ENCODE measurements at regions not wholly inside any gene's neighbourhood (a gene's known extent, or its start where the extent isn't known, plus 50 kb on each side); places are given as distances from the start of the nearest gene placed in this dataset.

DNA sequence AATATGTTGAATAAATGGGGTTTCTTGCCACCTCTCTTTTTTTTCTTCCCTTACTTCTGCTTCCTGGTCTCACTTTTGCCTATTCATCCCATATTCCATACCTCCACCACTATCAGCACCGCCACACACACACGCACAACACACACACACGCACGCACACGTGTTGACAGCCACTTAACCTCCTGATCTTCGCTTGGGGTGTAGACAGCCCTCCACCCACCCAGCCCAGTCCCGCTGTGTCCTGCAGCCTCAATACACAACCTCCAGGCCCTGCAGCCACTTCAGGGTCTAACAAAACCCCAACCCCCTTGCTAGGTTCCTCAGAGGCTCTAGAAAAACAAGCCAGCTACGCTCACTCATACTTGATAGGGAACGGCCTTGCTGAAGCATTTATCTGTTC, 72.3 kb downstream of the LINC00237 start:
- no peak for DNase-seq (ENCODE audit: low read depth in 2 of 2)

DNA sequence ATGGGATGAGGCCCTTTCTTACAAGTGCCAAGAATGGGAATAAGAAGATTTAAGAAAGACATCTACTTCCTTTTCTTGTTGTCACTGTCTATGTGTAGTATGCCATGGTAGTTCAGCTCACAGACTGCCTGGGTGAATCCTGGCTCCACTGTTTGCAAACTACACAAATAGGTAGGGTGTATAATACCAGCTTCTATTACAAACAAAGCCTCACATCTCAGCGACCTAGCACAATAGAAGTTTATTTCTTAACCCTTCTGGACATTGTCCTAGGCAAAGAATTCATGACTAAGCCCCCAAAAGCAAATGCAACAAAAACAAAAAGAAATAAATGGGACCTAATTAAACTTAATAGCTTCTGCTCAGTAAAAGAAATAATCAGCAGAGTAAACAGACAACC, 74.5 kb downstream of the LINC00237 start:
- no peak for DNase-seq (ENCODE audit: low read depth in 2 of 2)

DNA sequence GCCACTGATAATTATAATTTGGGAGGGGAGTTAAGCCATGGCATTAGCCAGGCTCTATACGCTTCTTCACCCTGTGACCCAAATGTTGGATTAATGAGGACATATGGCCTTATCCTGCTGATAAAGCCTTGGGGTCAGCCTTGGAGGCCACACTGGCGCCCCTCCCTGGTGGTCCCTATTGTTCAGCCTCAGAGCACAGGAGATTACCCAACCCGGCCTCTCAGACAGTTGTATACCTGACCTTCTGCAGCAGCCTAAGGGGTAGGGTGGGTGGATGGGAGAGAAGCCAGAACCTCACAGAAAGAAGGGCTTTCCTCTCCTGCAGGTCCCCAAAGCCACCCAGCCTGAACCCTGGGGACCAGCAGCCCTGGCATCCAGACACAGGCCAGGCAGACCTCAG, 76.8 kb downstream of the LINC00237 start:
- no peak for DNase-seq (ENCODE audit: low read depth in 2 of 2)

DNA sequence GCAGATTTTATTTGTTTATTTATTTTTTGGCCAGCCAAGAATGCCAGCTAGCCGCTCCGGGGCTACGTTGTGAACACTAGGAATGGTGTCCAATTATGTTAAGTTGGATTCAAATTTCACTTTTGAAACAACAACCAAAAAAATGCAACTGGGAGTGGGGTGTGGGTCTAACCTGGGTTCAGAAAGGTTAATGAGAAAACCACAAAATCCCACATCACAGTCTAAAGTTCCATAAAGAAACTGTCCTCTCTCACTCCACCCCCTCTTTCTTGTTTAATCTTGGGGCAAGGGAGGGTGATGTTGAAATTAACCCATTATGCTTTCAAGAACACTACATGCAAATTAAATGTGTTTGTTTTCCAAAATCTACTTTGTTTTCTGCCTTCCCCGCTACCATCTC, 77.2 kb downstream of the LINC00237 start:
- no peak for DNase-seq (ENCODE audit: low read depth in 2 of 2)

- DNase-seq (ENCODE audit: low read depth in 2 of 2) = no peak
Measured at GRCh38 chr20:21028436-21028835, 77.7 kb downstream of the LINC00237 start.

DNA sequence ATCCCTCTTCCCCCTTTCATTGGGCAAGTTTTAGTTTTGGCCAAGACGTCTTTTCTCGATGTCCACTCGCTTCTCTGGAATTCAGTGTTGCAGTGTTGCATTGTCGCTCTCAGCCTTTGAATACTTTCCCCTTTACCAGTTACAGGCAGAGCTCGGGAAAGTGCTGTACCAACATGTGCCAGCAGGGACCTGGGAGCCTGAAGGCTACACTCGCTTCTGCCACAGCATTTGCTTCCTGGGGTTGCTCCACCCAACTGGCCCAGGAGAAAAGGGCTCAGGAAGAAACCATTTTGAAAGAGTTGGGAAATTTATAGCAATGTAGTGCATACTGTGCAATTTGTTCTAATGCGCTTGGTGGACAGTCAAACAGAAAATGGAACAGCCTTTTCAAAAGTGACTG, 78.6 kb downstream of the LINC00237 start:
- DNase-seq (ENCODE audit: low read depth in 2 of 2) = no peak

DNA sequence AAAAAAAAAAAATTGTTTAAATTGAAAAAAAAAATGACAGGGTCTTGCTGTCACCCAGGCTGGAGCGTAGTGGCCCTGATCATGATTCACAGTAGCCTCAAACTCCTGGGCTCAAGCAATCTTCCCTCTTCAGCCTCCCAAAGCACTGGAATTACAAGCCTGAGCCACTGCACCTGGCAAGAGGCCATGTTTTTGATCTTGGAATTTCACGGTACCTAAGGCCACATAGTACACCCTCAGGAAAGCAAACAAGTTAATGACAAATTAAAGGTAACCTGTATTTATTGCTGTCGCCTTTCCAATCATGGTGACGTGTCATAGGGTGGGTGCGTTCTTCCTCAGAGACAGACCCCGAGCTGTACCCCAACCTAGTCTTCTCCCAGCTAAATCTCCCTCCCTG, 79.2 kb downstream of the LINC00237 start:
- no peak for DNase-seq (ENCODE audit: low read depth in 2 of 2)

DNA sequence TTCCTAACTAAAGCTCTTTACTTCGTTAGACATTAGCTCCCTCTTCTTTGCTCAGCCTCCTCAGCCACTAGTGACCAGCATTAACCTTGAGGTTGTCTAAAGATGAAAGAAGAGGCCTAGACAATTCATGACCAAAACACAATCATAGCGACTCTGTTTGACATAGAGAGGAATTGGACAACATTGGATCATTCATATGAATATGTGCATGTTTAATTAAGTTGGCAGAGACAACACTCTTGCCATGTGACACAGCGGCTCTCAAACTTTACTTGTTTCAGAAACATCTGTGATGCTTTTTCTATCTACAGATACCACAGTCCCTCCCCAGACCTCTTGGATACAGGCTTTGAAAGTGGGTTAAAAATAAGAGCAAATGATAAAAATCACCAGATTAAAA, 81.7 kb downstream of the LINC00237 start:
- no peak for DNase-seq (ENCODE audit: low read depth in 2 of 2)

- no peak for DNase-seq (ENCODE audit: low read depth in 2 of 2)
Measured at GRCh38 chr20:21022925-21023324, 83.2 kb downstream of the LINC00237 start.

- no peak for DNase-seq (ENCODE audit: low read depth in 2 of 2)
Measured at GRCh38 chr20:21021472-21021790, 84.7 kb downstream of the LINC00237 start.

DNA sequence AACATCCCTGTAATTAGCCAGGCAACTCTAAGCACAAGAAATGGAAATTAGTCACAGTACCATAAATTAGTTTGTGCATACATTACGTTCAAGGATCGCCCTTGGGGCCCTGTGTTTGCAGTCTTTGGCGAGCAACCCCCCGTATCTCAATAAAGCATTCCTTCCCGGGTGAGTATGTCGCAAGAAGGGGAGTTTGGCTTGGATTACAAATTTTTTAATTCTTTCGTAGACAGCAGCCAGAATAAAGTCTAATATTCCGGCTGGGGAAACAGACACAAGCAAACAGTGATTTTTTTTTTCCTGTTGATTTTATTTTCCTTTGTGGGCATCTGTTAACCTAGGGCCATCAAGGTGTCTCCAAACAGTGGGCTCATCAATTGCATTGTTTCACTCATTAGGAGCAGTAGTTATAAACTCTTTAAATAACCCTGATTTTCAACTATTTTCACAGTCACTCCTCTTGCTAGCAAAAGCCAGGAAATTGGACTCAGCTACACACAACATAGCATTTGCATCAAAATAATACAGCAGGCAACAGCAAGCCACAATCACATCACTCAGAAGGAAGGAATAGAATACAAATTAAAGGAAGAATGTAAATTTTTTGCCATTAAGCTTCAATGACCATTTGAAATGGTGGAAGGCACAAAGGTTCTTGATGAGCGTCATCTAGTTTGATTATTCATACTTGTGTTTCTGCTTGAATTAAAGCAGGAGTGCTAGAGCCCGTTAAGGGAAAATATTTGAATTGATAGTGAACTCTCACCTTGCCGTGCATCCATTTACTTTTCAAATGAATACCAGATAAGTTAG, 85.3 kb downstream of the LINC00237 start:
- DNase-seq (ENCODE audit: low read depth in 2 of 2) = no peak

GRCh38 chr20:21019814-21020658, 86.1 kb downstream of the LINC00237 start:
- no peak for DNase-seq (ENCODE audit: low read depth in 2 of 2)

DNA sequence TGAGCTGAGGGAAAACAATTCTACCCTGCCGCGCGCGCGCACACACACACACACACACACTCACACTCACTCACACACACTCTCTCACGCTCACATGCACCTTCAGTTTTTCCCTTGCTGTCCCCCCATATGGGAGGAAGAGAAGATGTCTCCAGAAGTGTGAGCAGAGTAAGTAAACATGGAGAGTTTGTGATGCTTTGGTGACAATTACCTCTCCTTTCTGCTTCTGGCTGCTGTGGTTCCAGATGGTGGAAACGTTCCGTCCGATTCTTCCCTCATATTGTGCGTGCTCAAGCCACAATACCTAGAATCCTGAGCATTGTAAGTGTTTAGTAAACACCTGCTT, 86.7 kb downstream of the LINC00237 start:
- DNase-seq (ENCODE audit: low read depth in 2 of 2) = no peak

- no peak for DNase-seq (ENCODE audit: low read depth in 2 of 2)
Measured at GRCh38 chr20:21018576-21018975, 87.6 kb downstream of the LINC00237 start.

DNA sequence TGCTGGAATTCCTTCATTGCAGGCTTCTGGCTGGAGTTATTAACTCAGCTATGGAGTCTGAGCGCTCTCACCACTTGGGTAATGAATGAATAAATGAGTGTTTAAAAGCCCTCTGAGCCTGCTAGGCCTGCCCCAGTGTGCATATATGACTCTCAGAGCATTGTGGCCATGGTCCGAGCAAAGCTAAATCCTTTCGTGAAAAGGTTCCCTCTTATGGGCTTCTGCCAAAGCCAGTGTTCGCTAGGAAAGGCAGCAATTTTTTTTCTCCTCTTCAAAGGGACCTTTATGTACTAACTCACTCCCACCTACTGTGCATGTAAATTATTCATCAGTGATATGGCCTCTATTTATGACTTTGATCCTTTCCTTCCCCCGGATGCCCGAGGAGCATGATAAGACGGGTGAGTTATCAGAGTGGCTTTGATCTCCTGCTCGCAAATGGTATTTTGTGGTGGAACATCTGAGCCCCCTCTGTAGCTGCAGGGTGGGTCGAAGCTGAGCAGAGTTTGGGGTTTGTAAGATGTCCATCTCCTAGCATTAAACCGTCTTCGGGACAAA, 88.6 kb downstream of the LINC00237 start:
- no peak for DNase-seq (ENCODE audit: low read depth in 2 of 2)

GRCh38 chr20:21016751-21017150, 89.4 kb downstream of the LINC00237 start:
- DNase-seq (ENCODE audit: low read depth in 2 of 2) = no peak

DNA sequence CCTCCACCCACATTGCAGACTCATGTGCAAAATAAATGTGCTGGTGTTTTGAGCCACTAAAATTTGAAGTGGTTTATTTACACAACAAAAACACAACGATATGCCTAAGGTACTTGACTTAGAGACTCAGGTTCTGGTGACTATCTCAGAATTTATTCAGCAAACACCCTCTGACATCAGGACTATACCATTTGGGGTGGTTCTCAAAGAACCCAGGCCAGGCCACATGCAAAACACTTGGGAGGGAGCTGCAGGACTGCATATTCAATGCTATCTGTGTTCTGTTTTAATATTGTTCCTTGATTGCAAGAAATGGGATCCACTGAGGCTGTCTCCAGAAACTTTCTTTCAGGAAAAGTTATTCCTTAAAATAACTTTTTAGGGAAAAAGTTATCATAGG, 91.6 kb downstream of the LINC00237 start:
- DNase-seq (ENCODE audit: low read depth in 2 of 2) = no peak

GRCh38 chr20:21008951-21009350, 97.2 kb downstream of the LINC00237 start:
- no peak for DNase-seq (ENCODE audit: low read depth in 2 of 2)

GRCh38 chr20:21006611-21007010, 99.5 kb downstream of the LINC00237 start:
- DNase-seq (ENCODE audit: low read depth in 2 of 2) = no peak

GRCh38 chr20:21004386-21005076, 101.6 kb downstream of the LINC00237 start:
- no peak for DNase-seq (ENCODE audit: low read depth in 2 of 2)

DNA sequence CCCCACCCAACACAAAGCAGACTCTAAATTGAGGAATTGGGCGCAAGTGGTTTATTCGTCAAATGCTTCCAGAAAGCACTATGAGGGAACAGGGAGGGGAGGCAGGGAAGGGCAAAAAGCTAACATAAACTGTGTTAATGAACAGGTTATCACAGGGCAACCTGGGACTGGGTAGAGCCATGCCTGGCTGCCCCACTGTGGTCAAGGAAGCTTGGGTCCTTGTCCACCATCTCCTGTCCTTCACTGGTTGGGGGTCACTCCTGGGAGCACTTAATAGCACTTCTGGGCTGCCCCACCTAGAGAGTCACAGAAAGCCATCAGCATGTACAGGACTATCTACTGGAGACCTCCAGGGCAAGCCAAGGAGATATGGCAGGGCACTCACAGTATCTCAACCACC, 102.3 kb downstream of the LINC00237 start:
- DNase-seq (ENCODE audit: low read depth in 2 of 2) = no peak

DNA sequence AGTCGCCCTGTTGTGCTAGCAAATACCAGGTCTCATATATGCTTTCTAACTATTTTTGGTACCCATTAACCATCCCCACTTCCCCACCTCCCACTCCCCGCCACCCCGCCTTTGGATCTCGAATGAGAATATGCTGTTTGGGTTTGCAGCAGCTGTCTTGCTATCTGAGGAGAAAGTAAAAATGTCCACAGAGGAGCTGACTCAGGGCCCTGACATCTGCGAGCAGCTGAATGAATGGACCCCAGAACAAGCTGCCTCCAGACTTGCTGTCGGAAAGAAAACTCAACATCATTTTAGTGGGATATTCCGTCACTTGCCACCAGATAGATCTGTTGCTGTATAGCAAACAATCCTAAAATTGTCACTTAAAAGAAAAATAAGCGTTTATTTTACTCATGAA, 103.7 kb downstream of the LINC00237 start:
- DNase-seq (ENCODE audit: low read depth in 2 of 2) = no peak
